ENCODE measurements at regions not wholly inside any gene's neighbourhood (a gene's known extent, or its start where the extent isn't known, plus 50 kb on each side); places are given as distances from the start of the nearest gene placed in this dataset.
"Not testable (repeated sequence)": the region's sequence is repeated elsewhere in the genome, so short reads cannot be mapped to it uniquely, and the experiment has no call there.

- ATAC-seq: no peak
- Mint-ChIP-seq H3K36me3 (no peaks in the 10 kb centered on the region), H3K27ac (no peak overlapping the region), H3K9me3 (no peaks in the 10 kb centered on the region), H3K4me1 (peaks cover 0 to 1% (median 0%) of the 10 kb centered on the region in 7 donors), H3K4me3 (no peak overlapping the region), H3K27me3 (peaks cover 6 to 18% (median 10%) of the 10 kb centered on the region in 5 donors)
- Histone ChIP-seq H3K36me3 (ENCODE audit: control insufficient read depth in 2 of 3, insufficient read depth in 3 of 3, low read length in 3 of 3) (no peaks in the 10 kb centered on the region), H3K27ac (ENCODE audit: low read depth, low read length) (no peak overlapping the region), H3K27me3 (ENCODE audit: control insufficient read depth in 2 of 2, insufficient read depth in 2 of 2, low read length in 2 of 2) (no peaks in the 10 kb centered on the region), H3K9me3 (ENCODE audit: control insufficient read depth in 2 of 3, low read length in 3 of 3) (no peaks in the 10 kb centered on the region), H3K4me1 (ENCODE audit: control insufficient read depth in 2 of 2, insufficient read depth in 2 of 2, low read length in 2 of 2) (no peaks in the 10 kb centered on the region), H3K4me3 (ENCODE audit: low read length) (no peak overlapping the region)
- CTCF ChIA-PET: no interaction called here
- intact Hi-C loops (cut with micrococcal nuclease): no loop called here
- DNase-seq: no peak
- POLR2A ChIA-PET: no interaction called here
Observed at GRCh38 chr16:49961089-49961488, 63.9 kb upstream of the CNEP1R1 start.

GRCh38 chr16:49962566-49962965 lies 62.5 kb upstream of the CNEP1R1 start:
- H3K27me3 ChIP-seq (ENCODE audit: control insufficient read depth in 2 of 2, insufficient read depth in 2 of 2, low read length in 2 of 2); H3K4me3 Mint-ChIP-seq; H3K4me3 ChIP-seq (ENCODE audit: low read length); DNase-seq; H3K9me3 Mint-ChIP-seq; H3K36me3 ChIP-seq (ENCODE audit: control insufficient read depth in 2 of 3, insufficient read depth in 3 of 3, low read length in 3 of 3); H3K9me3 ChIP-seq (ENCODE audit: control insufficient read depth in 2 of 3, low read length in 3 of 3); H3K4me1 ChIP-seq (ENCODE audit: control insufficient read depth in 2 of 2, insufficient read depth in 2 of 2, low read length in 2 of 2); H3K27ac ChIP-seq (ENCODE audit: low read depth, low read length); intact Hi-C loops (cut with micrococcal nuclease); H3K4me1 Mint-ChIP-seq; POLR2A ChIA-PET; H3K27ac Mint-ChIP-seq; H3K36me3 Mint-ChIP-seq; CTCF ChIA-PET; ATAC-seq: not testable (repeated sequence)
- peaks cover 11 to 24% (median 20%) of the 10 kb centered on the region in 5 donors for H3K27me3 Mint-ChIP-seq

GRCh38 chr16:49964316-49964715 lies 60.7 kb upstream of the CNEP1R1 start:
- Histone ChIP-seq H3K9me3 (ENCODE audit: control insufficient read depth in 2 of 3, low read length in 3 of 3) (no peaks in the 10 kb centered on the region), H3K27ac (ENCODE audit: low read depth, low read length) (no peak overlapping the region), H3K4me1 (ENCODE audit: control insufficient read depth in 2 of 2, insufficient read depth in 2 of 2, low read length in 2 of 2) (no peaks in the 10 kb centered on the region), H3K36me3 (ENCODE audit: control insufficient read depth in 2 of 3, insufficient read depth in 3 of 3, low read length in 3 of 3) (no peaks in the 10 kb centered on the region), H3K27me3 (ENCODE audit: control insufficient read depth in 2 of 2, insufficient read depth in 2 of 2, low read length in 2 of 2) (no peaks in the 10 kb centered on the region), H3K4me3 (ENCODE audit: low read length) (no peak overlapping the region)
- Mint-ChIP-seq H3K9me3 (no peaks in the 10 kb centered on the region), H3K4me1 (no peaks in the 10 kb centered on the region), H3K4me3 (no peak overlapping the region), H3K36me3 (no peaks in the 10 kb centered on the region), H3K27ac (no peak overlapping the region), H3K27me3 (peaks cover 14 to 38% (median 31%) of the 10 kb centered on the region in 5 donors)
- CTCF ChIA-PET: no interaction called here
- ATAC-seq (no peak), DNase-seq (no peak)
- intact Hi-C loops (cut with micrococcal nuclease): no loop called here
- POLR2A ChIA-PET: no interaction called here

GRCh38 chr16:49964973-49965372 lies 60.1 kb upstream of the CNEP1R1 start:
- Mint-ChIP-seq H3K27me3 (peaks cover 21 to 45% (median 35%) of the 10 kb centered on the region in 5 donors), H3K36me3 (no peaks in the 10 kb centered on the region), H3K4me3 (no peak overlapping the region), H3K9me3 (no peaks in the 10 kb centered on the region), H3K4me1 (no peaks in the 10 kb centered on the region), H3K27ac (no peak overlapping the region)
- ChIA-PET CTCF (no interaction called here), POLR2A (no interaction called here)
- ATAC-seq: no peak
- Histone ChIP-seq H3K36me3 (ENCODE audit: control insufficient read depth in 2 of 3, insufficient read depth in 3 of 3, low read length in 3 of 3) (no peaks in the 10 kb centered on the region), H3K27ac (ENCODE audit: low read depth, low read length) (no peak overlapping the region), H3K9me3 (ENCODE audit: control insufficient read depth in 2 of 3, low read length in 3 of 3) (no peaks in the 10 kb centered on the region), H3K4me1 (ENCODE audit: control insufficient read depth in 2 of 2, insufficient read depth in 2 of 2, low read length in 2 of 2) (no peaks in the 10 kb centered on the region), H3K27me3 (ENCODE audit: control insufficient read depth in 2 of 2, insufficient read depth in 2 of 2, low read length in 2 of 2) (no peaks in the 10 kb centered on the region), H3K4me3 (ENCODE audit: low read length) (no peak overlapping the region)
- intact Hi-C loops (cut with micrococcal nuclease): no loop called here
- no peak for DNase-seq

GRCh38 chr16:49967012-49967559 lies 57.9 kb upstream of the CNEP1R1 start:
- ATAC-seq: no peak
- Mint-ChIP-seq H3K27me3 (peaks cover 24 to 48% (median 38%) of the 10 kb centered on the region in 5 donors), H3K36me3 (no peaks in the 10 kb centered on the region), H3K4me3 (no peak overlapping the region), H3K27ac (no peak overlapping the region), H3K9me3 (no peaks in the 10 kb centered on the region), H3K4me1 (no peaks in the 10 kb centered on the region)
- Histone ChIP-seq H3K27me3 (ENCODE audit: control insufficient read depth in 2 of 2, insufficient read depth in 2 of 2, low read length in 2 of 2) (no peaks in the 10 kb centered on the region), H3K27ac (ENCODE audit: low read depth, low read length) (no peak overlapping the region), H3K9me3 (ENCODE audit: control insufficient read depth in 2 of 3, low read length in 3 of 3) (no peaks in the 10 kb centered on the region), H3K4me3 (ENCODE audit: low read length) (no peak overlapping the region), H3K36me3 (ENCODE audit: control insufficient read depth in 2 of 3, insufficient read depth in 3 of 3, low read length in 3 of 3) (no peaks in the 10 kb centered on the region), H3K4me1 (ENCODE audit: control insufficient read depth in 2 of 2, insufficient read depth in 2 of 2, low read length in 2 of 2) (no peaks in the 10 kb centered on the region)
- POLR2A ChIA-PET: no interaction called here
- CTCF ChIA-PET: no interaction called here
- intact Hi-C loops (cut with micrococcal nuclease): no loop called here
- no peak for DNase-seq

- DNase-seq (no peak), ATAC-seq (no peak)
- no peaks in the 10 kb centered on the region for H3K9me3 ChIP-seq (ENCODE audit: control insufficient read depth in 2 of 3, low read length in 3 of 3)
- ChIA-PET CTCF (no interaction called here), POLR2A (no interaction called here)
- H3K4me3 Mint-ChIP-seq: no peak overlapping the region
- intact Hi-C loops (cut with micrococcal nuclease): no loop called here
- no peaks in the 10 kb centered on the region for H3K4me1 ChIP-seq (ENCODE audit: control insufficient read depth in 2 of 2, insufficient read depth in 2 of 2, low read length in 2 of 2)
- H3K4me1 Mint-ChIP-seq: no peaks in the 10 kb centered on the region
- no peaks in the 10 kb centered on the region for H3K36me3 Mint-ChIP-seq
- no peaks in the 10 kb centered on the region for H3K27me3 ChIP-seq (ENCODE audit: control insufficient read depth in 2 of 2, insufficient read depth in 2 of 2, low read length in 2 of 2)
- H3K9me3 Mint-ChIP-seq: no peaks in the 10 kb centered on the region
- no peak overlapping the region for H3K27ac ChIP-seq (ENCODE audit: low read depth, low read length)
- no peak overlapping the region for H3K27ac Mint-ChIP-seq
- no peaks in the 10 kb centered on the region for H3K36me3 ChIP-seq (ENCODE audit: control insufficient read depth in 2 of 3, insufficient read depth in 3 of 3, low read length in 3 of 3)
- no peak overlapping the region for H3K4me3 ChIP-seq (ENCODE audit: low read length)
- H3K27me3 Mint-ChIP-seq: peaks cover 24 to 48% (median 35%) of the 10 kb centered on the region in 5 donors
Observed at GRCh38 chr16:49969091-49970030, 55.7 kb upstream of the CNEP1R1 start.
